ENCODE measurements at regions not wholly inside any gene's neighbourhood (a gene's known extent, or its start where the extent isn't known, plus 50 kb on each side); places are given as distances from the start of the nearest gene placed in this dataset.
"Not testable (repeated sequence)": the region's sequence is repeated elsewhere in the genome, so short reads cannot be mapped to it uniquely, and the experiment has no call there.

- no peak overlapping the region for H2BK12ac ChIP-seq (ENCODE audit: insufficient read length, low read depth, low read length)
- Mint-ChIP-seq H3K27ac (no peak overlapping the region), H3K27me3 (ENCODE audit: low read depth) (peaks cover 1% of the 10 kb centered on the region; the same call in 1 of the 2 replicates), H3K9me3 (peaks cover 54 to 62% of the 10 kb centered on the region in 2 experiments), H3K4me3 (no peak overlapping the region; a peak in 1 of 5 replicates), H3K4me1 (no peaks in the 10 kb centered on the region), H3K36me3 (ENCODE audit: insufficient read depth in 1 of 3, low read depth in 3 of 3) (peaks cover 3 to 6% (median 4%) of the 10 kb centered on the region in 3 experiments; a peak in 5 of 7 replicates)
- H2BK15ac ChIP-seq (ENCODE audit: low read depth, low read length) = no peak overlapping the region
- no peak overlapping the region for H4K8ac ChIP-seq (replicated peaks; ENCODE audit: insufficient read length, low read depth, low read length)
- H3K27ac ChIP-seq (ENCODE audit: insufficient read length, low read depth, low read length) = no peak overlapping the region
- TF ChIP-seq CTCF (conservative IDR thresholded peaks at IDR 0.05) = no peak
- H2BK20ac ChIP-seq (ENCODE audit: low read depth, low read length, poor library complexity, severe bottlenecking) = no peak overlapping the region
- H3K23ac ChIP-seq (ENCODE audit: insufficient read length, low read depth, low read length) = no peak overlapping the region
- H3K14ac ChIP-seq (ENCODE audit: insufficient read depth, low read length) = no peak overlapping the region
- H4K20me1 ChIP-seq (ENCODE audit: control insufficient read depth, insufficient read depth, insufficient read length) = no peaks in the 10 kb centered on the region
- H3K9me3 ChIP-seq (ENCODE audit: control insufficient read depth, low read depth, low read length) = peaks cover 26% of the 10 kb centered on the region
- no peaks in the 10 kb centered on the region for H3K79me1 ChIP-seq (ENCODE audit: insufficient read depth, low read depth, low read length, poor library complexity, severe bottlenecking)
- no peak overlapping the region for H4K91ac ChIP-seq (ENCODE audit: insufficient read length, low read depth, low read length)
- no peak overlapping the region for H3T11ph ChIP-seq (ENCODE audit: low read length)
- no CpG with 5 or more reads among the region's 8 CpGs for WGBS (ENCODE audit: extremely low coverage, insufficient read length, low lambda C conversion rate)
- no peak overlapping the region for H3K9ac ChIP-seq (ENCODE audit: extremely low read depth, insufficient read length, low read length)
- H3K23me2 ChIP-seq (ENCODE audit: insufficient read length, low read depth, low read length, poor library complexity, severe bottlenecking) = no peaks in the 10 kb centered on the region
- DNase-seq = no peak
- H3K18ac ChIP-seq (ENCODE audit: insufficient read length, low read depth, low read length) = no peak overlapping the region
- no peaks in the 10 kb centered on the region for H3K27me3 ChIP-seq (ENCODE audit: insufficient read depth, low read length)
- no peak overlapping the region for H2BK120ac ChIP-seq (ENCODE audit: low read depth, low read length, poor library complexity, severe bottlenecking)
- no peaks in the 10 kb centered on the region for H3K79me2 ChIP-seq (ENCODE audit: insufficient read depth, low read length)
- H2AFZ ChIP-seq (ENCODE audit: low read length) = no peak overlapping the region
- H3K4me1 ChIP-seq (ENCODE audit: insufficient read depth, low read length) = no peaks in the 10 kb centered on the region
- H3K4me2 ChIP-seq (ENCODE audit: insufficient read depth, insufficient read length, low read length) = no peak overlapping the region
- H3K56ac ChIP-seq (ENCODE audit: insufficient read length, low read depth, low read length) = no peak overlapping the region
- H2BK5ac ChIP-seq (ENCODE audit: insufficient read length, low read length) = no peak overlapping the region
- H3K4ac ChIP-seq (ENCODE audit: low read depth, low read length) = no peak overlapping the region
- H2AK5ac ChIP-seq (ENCODE audit: insufficient read length, low read length) = no peak overlapping the region
- H4K5ac ChIP-seq (ENCODE audit: insufficient read length, low read depth, low read length) = no peak overlapping the region
Measured at GRCh38 chr20:29452186-29452585, 1805.3 kb upstream of the DEFB115 start.

GRCh38 chr20:29456987-29457693 lies 1800.3 kb upstream of the DEFB115 start:
- not testable (repeated sequence) for H3K27me3 Mint-ChIP-seq (ENCODE audit: low read depth); H3K27ac Mint-ChIP-seq; H3K79me1 ChIP-seq (ENCODE audit: insufficient read depth, low read depth, low read length, poor library complexity, severe bottlenecking); H2AK5ac ChIP-seq (ENCODE audit: insufficient read length, low read length); H2BK5ac ChIP-seq (ENCODE audit: insufficient read length, low read length); H2BK12ac ChIP-seq (ENCODE audit: insufficient read length, low read depth, low read length); H3K18ac ChIP-seq (ENCODE audit: insufficient read length, low read depth, low read length); H2BK20ac ChIP-seq (ENCODE audit: low read depth, low read length, poor library complexity, severe bottlenecking); H3K79me2 ChIP-seq (ENCODE audit: insufficient read depth, low read length); H2BK15ac ChIP-seq (ENCODE audit: low read depth, low read length); H4K5ac ChIP-seq (ENCODE audit: insufficient read length, low read depth, low read length); H4K91ac ChIP-seq (ENCODE audit: insufficient read length, low read depth, low read length); DNase-seq; H3K4me1 ChIP-seq (ENCODE audit: insufficient read depth, low read length); H4K20me1 ChIP-seq (ENCODE audit: control insufficient read depth, insufficient read depth, insufficient read length); H2BK120ac ChIP-seq (ENCODE audit: low read depth, low read length, poor library complexity, severe bottlenecking); H4K8ac ChIP-seq (replicated peaks; ENCODE audit: insufficient read length, low read depth, low read length); H3T11ph ChIP-seq (ENCODE audit: low read length); H3K36me3 Mint-ChIP-seq (ENCODE audit: insufficient read depth in 1 of 3, low read depth in 3 of 3); H3K23ac ChIP-seq (ENCODE audit: insufficient read length, low read depth, low read length); H3K4ac ChIP-seq (ENCODE audit: low read depth, low read length); H3K4me2 ChIP-seq (ENCODE audit: insufficient read depth, insufficient read length, low read length); H3K27me3 ChIP-seq (ENCODE audit: insufficient read depth, low read length); H3K9ac ChIP-seq (ENCODE audit: extremely low read depth, insufficient read length, low read length); H3K23me2 ChIP-seq (ENCODE audit: insufficient read length, low read depth, low read length, poor library complexity, severe bottlenecking); H3K56ac ChIP-seq (ENCODE audit: insufficient read length, low read depth, low read length); H3K14ac ChIP-seq (ENCODE audit: insufficient read depth, low read length); H2AFZ ChIP-seq (ENCODE audit: low read length); H3K4me1 Mint-ChIP-seq; H3K4me3 Mint-ChIP-seq; H3K27ac ChIP-seq (ENCODE audit: insufficient read length, low read depth, low read length)
- no CpG with 5 or more reads among the region's 7 CpGs for WGBS (ENCODE audit: extremely low coverage, insufficient read length, low lambda C conversion rate)
- H3K9me3 ChIP-seq (ENCODE audit: control insufficient read depth, low read depth, low read length) = peaks cover 45% of the 10 kb centered on the region
- H3K9me3 Mint-ChIP-seq = peaks cover 62 to 63% of the 10 kb centered on the region in 2 experiments

Data from H9 (cell line).